Right lobe of liver (tissue), 4 donors: ENCODE measurements at regions not wholly inside any gene's neighbourhood (a gene's known extent, or its start where the extent isn't known, plus 50 kb on each side); places are given as distances from the start of the nearest gene placed in this dataset.

Experiments
- POLR2A ChIP-seq: fragments of 450-650 bp; IDR thresholded peaks from one replicate; pipeline ENCODE4 v1.6.1; 2017; ENCODE audit warnings: antibody characterized with exemption, mild to moderate bottlenecking
- TF ChIP-seq, protein P1 (sequence below), 4 donors: fragments of 200-600 bp in 3 of 4; fragments of 450-650 bp in 1 of 4; IDR thresholded peaks; one replicate each; pipeline versions ENCODE4 v1.5.1 to v1.8.0; 2016 to 2022; ENCODE audit warnings: antibody characterized with exemption in 4 of 4, mild to moderate bottlenecking in 2 of 4
- donor health status: DM: no; HTN: no; CAD: no.
- donor health status: DM: no; HTN: no; CAD: no.
- donor health status: DM: no; HTN: yes; CAD: no.

DNA sequence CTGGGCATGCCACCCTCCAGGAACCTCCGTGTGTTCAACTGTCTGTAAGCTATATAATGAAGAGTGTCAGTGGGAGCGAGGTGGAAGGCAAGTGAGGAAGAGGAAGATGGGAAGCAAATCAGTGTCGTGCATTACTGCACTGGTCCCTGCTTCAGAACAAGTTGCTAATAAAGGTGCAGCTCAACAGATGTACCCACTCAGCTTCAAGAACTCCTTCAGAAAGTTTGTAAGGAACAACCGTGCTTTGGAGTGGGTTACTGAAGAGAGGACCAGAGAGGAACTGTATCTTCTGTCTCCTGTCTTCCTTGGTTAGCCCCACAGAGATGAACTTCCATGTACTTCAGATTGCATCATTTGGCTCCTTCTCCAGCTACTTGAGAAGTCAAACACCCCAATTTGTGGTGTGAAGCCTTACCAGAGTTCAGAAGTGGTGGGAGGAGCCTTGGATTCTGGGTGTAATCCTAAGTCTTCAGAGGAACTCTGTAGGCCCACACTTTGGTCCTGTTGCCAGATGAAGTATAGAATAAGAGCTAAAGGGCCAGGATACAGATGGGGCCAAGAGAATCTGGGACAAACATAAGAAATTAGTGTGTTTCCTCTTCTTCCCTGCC is 290.5 kb upstream of the PROX1 start:
- TF ChIP-seq, protein P1, sequence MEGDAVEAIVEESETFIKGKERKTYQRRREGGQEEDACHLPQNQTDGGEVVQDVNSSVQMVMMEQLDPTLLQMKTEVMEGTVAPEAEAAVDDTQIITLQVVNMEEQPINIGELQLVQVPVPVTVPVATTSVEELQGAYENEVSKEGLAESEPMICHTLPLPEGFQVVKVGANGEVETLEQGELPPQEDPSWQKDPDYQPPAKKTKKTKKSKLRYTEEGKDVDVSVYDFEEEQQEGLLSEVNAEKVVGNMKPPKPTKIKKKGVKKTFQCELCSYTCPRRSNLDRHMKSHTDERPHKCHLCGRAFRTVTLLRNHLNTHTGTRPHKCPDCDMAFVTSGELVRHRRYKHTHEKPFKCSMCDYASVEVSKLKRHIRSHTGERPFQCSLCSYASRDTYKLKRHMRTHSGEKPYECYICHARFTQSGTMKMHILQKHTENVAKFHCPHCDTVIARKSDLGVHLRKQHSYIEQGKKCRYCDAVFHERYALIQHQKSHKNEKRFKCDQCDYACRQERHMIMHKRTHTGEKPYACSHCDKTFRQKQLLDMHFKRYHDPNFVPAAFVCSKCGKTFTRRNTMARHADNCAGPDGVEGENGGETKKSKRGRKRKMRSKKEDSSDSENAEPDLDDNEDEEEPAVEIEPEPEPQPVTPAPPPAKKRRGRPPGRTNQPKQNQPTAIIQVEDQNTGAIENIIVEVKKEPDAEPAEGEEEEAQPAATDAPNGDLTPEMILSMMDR (IDR thresholded peaks at IDR 0.05) = no peak
- TF ChIP-seq POLR2A = no peak
